ENCODE measurements at regions not wholly inside any gene's neighbourhood (a gene's known extent, or its start where the extent isn't known, plus 50 kb on each side); places are given as distances from the start of the nearest gene placed in this dataset.
"Not testable (repeated sequence)": the region's sequence is repeated elsewhere in the genome, so short reads cannot be mapped to it uniquely, and the experiment has no call there.

GRCh38 chr4:187396106-187396505 lies 599.5 kb upstream of the ZFP42 start:
- ChIA-PET CTCF (no interaction called here), POLR2A (no interaction called here)
- no peaks in the 10 kb centered on the region for H3K36me3 ChIP-seq (ENCODE audit: control insufficient read depth in 2 of 2, insufficient read depth in 1 of 2, low read length in 2 of 2)
- H3K27ac ChIP-seq (ENCODE audit: extremely low read depth, low read depth, low read length) = no peak overlapping the region
- no peaks in the 10 kb centered on the region for H3K9me3 ChIP-seq (ENCODE audit: control insufficient read depth, insufficient read depth, low read depth, low read length)
- H3K4me1 ChIP-seq (ENCODE audit: control insufficient read depth, insufficient read depth, low read length) = no peaks in the 10 kb centered on the region
- no peak overlapping the region for H3K4me3 ChIP-seq (ENCODE audit: low read depth, low read length)
- TF ChIP-seq, protein P1, sequence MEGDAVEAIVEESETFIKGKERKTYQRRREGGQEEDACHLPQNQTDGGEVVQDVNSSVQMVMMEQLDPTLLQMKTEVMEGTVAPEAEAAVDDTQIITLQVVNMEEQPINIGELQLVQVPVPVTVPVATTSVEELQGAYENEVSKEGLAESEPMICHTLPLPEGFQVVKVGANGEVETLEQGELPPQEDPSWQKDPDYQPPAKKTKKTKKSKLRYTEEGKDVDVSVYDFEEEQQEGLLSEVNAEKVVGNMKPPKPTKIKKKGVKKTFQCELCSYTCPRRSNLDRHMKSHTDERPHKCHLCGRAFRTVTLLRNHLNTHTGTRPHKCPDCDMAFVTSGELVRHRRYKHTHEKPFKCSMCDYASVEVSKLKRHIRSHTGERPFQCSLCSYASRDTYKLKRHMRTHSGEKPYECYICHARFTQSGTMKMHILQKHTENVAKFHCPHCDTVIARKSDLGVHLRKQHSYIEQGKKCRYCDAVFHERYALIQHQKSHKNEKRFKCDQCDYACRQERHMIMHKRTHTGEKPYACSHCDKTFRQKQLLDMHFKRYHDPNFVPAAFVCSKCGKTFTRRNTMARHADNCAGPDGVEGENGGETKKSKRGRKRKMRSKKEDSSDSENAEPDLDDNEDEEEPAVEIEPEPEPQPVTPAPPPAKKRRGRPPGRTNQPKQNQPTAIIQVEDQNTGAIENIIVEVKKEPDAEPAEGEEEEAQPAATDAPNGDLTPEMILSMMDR (tag by site-specific recombination; IDR thresholded peaks at IDR 0.05) = no peak
- TF ChIP-seq ELK4 (IDR thresholded peaks at IDR 0.05; ENCODE audit: borderline replicate concordance, low read depth, low read length) (no peak), ZBTB17 (tag by site-specific recombination; IDR thresholded peaks at IDR 0.05) (no peak), IKZF3 (tag by site-specific recombination; IDR thresholded peaks at IDR 0.05) (no peak), ZNF138 (tag by site-specific recombination; IDR thresholded peaks at IDR 0.05; ENCODE audit: borderline replicate concordance) (no peak), SETDB1 (IDR thresholded peaks at IDR 0.05; ENCODE audit: insufficient read length, low read length) (no peak), ZNF302 (tag by site-specific recombination; IDR thresholded peaks at IDR 0.05; ENCODE audit: low read depth) (no peak), ZBTB1 (tag by site-specific recombination; IDR thresholded peaks at IDR 0.05) (no peak), EGR2 (tag by site-specific recombination; IDR thresholded peaks at IDR 0.05; ENCODE audit: low read depth) (no peak)
- TF ChIP-seq, protein P2, sequence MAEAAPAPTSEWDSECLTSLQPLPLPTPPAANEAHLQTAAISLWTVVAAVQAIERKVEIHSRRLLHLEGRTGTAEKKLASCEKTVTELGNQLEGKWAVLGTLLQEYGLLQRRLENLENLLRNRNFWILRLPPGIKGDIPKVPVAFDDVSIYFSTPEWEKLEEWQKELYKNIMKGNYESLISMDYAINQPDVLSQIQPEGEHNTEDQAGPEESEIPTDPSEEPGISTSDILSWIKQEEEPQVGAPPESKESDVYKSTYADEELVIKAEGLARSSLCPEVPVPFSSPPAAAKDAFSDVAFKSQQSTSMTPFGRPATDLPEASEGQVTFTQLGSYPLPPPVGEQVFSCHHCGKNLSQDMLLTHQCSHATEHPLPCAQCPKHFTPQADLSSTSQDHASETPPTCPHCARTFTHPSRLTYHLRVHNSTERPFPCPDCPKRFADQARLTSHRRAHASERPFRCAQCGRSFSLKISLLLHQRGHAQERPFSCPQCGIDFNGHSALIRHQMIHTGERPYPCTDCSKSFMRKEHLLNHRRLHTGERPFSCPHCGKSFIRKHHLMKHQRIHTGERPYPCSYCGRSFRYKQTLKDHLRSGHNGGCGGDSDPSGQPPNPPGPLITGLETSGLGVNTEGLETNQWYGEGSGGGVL (tag by site-specific recombination; IDR thresholded peaks at IDR 0.05) = no peak

DNA sequence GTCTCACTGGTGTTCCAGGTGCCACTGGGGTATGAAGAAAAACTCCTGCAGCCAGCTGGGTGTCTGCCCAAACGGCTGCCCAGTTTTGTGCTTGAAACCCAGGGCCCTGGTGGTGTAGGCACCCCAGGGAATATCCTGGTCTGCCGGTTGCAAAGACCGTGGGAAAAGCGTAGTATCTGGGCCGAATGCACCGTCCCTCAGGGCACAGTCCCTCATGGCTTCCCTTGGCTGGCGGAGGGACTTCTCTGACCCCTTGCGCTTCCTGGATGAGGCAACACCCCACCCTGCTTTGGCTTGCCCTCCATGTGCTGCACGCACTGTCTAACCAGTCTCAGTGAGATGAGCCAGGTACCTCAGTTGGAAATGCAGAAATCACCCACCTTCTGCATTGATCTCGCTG lies 587.1 kb upstream of the ZFP42 start:
- H3K4me3 ChIP-seq (ENCODE audit: low read depth, low read length); H3K36me3 ChIP-seq (ENCODE audit: control insufficient read depth in 2 of 2, insufficient read depth in 1 of 2, low read length in 2 of 2); H3K27ac ChIP-seq (ENCODE audit: extremely low read depth, low read depth, low read length); H3K9me3 ChIP-seq (ENCODE audit: control insufficient read depth, insufficient read depth, low read depth, low read length); POLR2A ChIA-PET; H3K4me1 ChIP-seq (ENCODE audit: control insufficient read depth, insufficient read depth, low read length); CTCF ChIA-PET: not testable (repeated sequence)

- H3K36me3 ChIP-seq (ENCODE audit: control insufficient read depth in 2 of 2, insufficient read depth in 1 of 2, low read length in 2 of 2) = no peaks in the 10 kb centered on the region
- ChIA-PET CTCF (no interaction called here), POLR2A (no interaction called here)
- no peak overlapping the region for H3K4me3 ChIP-seq (ENCODE audit: low read depth, low read length)
- H3K27ac ChIP-seq (ENCODE audit: extremely low read depth, low read depth, low read length) = no peak overlapping the region
- no peak for TF ChIP-seq ZNF10 (tag by site-specific recombination; IDR thresholded peaks at IDR 0.05)
- TF ChIP-seq ZNF510 (tag by site-specific recombination; IDR thresholded peaks at IDR 0.05; ENCODE audit: insufficient replicate concordance) = no peak
- no peak for TF ChIP-seq ZNF37A (tag by site-specific recombination; IDR thresholded peaks at IDR 0.05)
- no peak for TF ChIP-seq ZNF585B (tag by site-specific recombination; IDR thresholded peaks at IDR 0.05)
- TF ChIP-seq ZNF580 (tag by site-specific recombination; IDR thresholded peaks at IDR 0.05) = no peak
- no peak for TF ChIP-seq ZNF140 (tag by site-specific recombination; IDR thresholded peaks at IDR 0.05)
- TF ChIP-seq ZNF174 (tag by site-specific recombination; IDR thresholded peaks at IDR 0.05) = no peak
- H3K9me3 ChIP-seq (ENCODE audit: control insufficient read depth, insufficient read depth, low read depth, low read length) = no peaks in the 10 kb centered on the region
- no peaks in the 10 kb centered on the region for H3K4me1 ChIP-seq (ENCODE audit: control insufficient read depth, insufficient read depth, low read length)
Measured at GRCh38 chr4:187413564-187414358, 581.8 kb upstream of the ZFP42 start.

Measured in HEK293 (cell line).